ENCODE measurements at regions not wholly inside any gene's neighbourhood (a gene's known extent, or its start where the extent isn't known, plus 50 kb on each side); places are given as distances from the start of the nearest gene placed in this dataset.

DNA sequence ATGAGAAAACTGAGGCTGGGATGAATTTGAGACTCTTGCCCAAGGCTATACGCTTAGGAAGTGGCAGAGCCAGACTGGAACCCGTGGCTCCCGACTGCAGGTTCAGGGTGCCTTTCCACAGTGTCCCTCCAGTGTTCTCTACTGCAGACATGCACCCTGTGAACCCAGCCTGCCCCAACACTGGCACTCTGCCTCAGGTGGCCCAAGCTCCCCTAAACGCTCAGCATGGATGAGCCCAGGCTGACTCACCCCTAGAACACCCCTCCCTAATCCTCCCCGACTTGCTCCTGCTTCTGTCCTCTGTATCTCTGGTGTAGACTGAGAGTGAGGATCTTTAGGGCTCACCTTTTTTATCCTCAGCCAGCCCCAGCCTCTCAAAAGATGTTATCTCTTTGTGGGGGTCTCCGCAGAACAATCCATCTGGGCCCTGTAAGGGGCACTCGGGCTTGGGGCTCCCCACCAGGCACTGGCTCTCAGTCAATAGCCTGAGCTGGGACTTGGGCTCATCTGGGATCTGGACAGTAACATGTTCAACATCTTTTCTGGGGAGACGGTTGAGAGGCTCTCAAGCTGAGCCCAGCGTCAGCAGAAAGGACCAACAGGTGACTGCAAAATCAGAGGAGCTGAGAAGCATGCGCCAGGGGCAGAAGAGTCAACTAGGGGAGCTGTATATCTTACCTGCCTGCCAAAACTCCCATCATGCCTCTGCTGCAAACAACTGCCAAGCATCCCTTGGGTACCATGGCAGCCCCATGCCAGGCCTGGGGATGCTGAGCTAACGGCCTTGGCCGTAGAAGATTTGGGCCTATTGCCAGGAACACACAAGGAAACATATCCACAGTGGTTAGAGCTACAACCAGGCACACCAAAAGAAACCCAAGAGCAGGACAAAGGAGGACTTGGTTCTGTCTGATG, 176.2 kb downstream of the BUD13 start:
- DNase-seq = no peak

DNA sequence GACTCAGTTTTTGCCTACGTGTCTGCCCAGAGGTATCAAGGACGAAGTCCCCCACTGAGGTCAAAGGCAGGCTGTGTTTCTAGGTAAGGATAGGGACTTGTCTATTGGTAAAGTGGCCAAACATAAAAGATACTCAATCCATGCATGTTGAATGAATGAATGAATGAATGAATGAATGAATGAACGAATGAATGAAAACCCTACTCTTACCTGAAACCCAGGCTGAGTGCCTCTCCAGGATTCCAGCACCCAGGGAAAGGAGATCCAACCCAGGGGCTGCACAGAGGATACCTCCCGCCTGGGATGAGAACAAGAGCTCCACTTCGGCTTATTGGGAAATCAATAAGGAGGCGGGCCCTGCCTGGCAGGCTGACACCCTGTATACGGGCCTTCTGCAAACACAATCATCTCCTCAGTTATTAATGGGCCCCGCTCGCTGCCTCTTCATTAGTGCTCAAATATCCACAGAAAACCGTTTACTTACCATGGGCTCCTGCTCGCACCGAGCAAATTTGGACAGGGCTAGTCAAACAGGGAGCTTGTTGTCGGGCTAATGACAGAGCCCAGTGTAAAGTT, 177.4 kb downstream of the BUD13 start:
- DNase-seq = no peak

DNA sequence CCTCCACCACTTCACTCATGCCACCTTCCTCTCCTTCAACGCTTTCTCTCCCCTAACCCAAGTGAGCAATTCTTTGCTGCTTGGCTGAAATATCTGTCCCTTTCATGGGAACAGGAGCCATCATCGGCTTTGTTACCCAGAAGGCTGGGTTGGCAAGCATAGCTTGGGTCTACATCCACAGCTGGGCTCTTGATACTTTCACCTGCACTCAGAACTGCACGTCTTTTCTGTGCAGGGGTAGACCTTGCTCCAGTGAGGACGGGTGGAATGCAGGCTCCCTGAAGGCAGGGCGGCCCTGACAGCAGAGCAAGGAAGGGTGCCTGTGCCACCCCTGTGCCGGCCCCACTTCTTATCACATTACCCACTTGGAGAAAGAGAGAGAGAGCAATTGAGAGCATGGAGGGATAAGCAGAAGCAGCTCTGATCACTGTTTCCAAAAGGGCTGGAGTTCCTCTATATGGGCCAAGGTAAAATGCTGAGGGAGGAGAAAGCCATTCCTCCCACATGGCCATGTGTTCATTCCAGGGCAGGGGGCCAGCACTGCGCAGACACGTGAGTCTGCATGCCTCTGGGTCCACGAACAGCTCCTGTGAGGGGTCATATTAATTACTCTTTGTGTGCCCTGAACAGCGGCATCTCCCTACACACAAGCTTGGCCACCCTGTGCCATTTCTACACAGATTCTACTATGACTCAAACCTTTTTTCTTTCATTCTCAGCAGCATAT, 181.8 kb downstream of the BUD13 start:
- no peak for DNase-seq

DNA sequence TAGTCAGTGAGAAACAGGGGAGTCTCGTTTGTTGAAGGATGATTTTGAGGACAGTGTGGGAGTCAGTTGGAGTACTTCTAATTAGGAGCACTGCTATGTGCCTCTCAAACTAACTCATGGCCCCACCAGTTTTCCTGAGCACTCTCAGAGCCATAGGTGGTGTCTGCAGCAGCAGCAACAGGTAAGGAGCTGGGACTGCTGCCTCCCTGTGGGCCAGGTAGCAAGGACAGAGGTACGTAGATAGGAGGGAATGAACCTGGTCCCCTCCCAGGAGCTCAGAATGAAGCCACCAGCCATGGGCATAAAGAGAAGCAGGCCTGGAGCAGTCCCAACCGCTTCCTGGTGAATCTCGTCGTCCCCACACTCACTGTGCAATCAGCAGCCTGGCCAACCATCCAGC, 183.4 kb downstream of the BUD13 start:
- no peak for DNase-seq

DNA sequence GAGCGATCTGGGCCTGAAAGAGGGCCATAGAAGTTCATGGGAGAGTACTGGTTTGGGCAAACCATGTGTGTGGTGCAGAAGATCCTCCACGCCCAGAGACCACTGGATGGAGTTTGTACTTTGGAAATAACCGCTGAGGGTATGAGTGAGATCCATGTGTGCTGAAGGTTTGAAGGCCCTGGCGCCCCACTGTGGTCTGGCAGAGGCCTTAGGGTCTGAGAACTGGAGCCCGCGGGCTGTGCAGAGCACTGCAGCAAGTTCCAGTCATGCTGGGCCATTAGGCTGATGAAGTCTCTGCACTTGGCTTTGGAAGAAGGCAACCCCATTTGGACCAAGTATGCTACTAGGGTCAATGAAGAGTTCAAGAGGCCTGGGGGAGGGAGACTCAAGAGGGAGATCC, 186.4 kb downstream of the BUD13 start:
- no peak for DNase-seq

DNA sequence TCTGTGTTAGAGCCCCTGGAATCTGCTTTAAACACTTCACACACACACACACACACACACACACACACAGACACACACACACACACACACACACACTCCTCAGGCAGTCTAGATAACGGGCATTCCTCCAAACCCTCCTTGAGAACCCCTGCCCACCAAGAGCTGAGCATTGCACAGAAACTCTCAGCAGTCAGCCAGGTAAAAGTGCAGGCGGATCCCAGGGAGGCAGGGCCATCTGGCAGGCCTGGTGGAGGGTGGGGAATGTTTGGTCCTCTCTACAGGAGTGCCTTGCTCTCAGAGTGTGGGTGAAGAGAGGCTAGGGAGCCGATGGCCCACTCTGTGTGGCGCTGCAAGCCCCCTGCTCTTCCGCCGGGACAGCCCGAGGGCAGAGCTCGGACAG, 190.2 kb downstream of the BUD13 start:
- DNase-seq = no peak

DNA sequence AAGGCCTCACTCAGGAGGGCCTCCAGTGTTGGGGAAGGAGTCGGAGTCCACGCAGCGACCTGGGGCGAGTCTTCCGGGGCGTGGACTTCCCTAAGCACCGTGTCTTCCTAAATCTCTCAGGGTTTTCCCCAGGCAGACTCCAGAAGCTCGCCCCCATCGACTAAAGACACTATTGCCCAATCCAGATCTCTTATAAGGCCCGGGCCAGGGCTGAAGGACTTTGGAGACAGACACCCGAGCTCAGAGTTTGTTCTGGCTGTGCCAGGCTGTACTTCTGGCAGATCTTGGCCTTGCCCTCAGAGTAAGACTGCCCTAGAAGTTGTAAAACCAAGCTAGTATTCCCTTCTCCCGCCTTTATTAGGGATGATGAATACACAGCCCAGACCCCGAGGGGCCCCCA, 191.4 kb downstream of the BUD13 start:
- DNase-seq = no peak

DNA sequence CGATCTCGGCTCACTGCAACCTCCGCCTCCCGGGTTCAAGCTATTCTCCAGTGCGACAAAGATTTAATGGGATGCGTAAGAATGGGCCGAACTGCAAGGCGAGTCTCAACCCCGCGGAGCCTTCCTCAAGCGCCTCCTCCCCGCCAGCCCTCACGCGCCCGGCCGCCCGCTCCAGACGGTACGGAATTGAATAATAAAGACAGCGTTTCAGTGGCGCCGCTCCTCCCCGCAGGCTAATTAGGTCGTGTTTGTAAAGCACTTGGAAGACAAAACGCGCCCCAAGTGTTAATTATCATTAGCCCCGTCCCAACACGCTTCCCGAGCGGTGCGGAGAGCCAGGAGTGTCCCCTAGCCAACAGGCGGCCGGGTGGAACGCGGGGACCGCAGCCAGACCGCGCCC, 192.0 kb downstream of the BUD13 start:
- no peak for DNase-seq

DNA sequence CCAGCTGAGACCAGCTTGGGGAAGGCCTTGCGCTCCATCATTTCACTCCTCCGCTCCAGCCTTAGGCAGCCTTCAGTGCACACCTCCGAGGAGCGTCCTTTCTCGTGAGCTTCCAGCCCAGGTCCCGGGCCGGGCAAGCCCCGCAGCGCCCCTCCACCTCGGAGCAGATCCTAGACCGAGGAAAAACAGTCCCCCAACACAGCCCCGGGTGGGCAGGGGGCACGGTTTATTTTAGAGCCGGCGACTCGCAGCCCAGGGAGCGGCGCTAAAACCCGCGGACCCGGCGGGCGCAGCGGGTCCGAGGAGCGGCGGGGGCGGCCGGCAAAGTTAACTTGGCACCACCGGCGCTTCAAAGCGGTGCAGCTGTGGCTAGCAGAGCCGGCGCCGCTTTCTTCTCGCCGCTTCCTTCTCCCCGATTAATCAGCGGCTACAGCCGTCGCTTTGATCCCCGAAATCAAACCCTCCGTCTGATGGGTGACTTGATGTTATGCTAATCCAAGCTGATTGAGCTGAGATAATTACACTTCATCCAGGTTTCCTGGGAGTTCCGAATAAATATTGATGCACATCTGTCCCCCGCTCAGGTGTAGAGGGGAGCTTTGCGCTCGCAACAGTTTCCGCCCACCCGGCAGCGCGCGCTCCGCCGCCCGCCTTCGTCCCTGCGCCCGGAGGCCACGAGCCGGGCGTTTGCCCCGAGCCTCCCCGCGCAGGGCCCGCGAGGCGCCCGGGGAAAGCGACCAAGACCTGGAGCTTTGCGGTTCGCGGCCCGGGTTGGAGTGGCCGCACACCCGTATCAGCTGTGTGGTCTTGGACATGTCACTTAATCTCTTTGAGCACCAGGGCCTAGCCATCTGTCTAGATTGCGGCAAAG, 192.7 kb downstream of the BUD13 start:
- no peak for DNase-seq

DNA sequence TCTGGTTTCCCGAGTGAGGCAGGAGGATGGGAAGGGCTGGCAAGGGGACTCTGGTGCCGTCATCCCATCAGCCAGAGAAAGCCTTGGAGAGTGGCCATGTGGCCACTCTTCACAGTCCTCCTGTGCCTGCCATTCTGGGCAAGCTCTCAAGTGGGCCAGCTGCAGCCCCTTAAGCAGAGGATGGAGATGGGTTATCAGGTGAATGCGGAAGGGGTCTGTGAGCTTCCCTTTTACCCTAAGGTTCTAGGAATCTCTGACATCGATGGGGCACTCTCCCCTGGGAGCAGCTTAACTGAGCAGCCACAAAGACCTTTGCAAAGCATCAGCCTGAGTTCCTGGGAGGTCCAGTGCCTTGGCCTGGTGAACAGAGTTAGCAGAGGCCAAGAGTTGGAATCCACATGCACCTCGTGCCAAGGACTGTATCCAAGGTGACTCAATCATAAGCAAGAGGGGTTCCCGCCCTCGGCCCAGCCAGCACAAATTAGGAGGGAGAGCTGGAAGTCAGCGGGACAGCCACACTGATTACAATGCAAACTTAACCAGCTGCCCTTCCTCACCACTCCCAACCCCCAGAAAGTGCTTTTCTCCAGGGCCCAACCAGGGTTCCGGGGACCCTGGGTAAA, 193.6 kb downstream of the BUD13 start:
- DNase-seq = no peak

DNA sequence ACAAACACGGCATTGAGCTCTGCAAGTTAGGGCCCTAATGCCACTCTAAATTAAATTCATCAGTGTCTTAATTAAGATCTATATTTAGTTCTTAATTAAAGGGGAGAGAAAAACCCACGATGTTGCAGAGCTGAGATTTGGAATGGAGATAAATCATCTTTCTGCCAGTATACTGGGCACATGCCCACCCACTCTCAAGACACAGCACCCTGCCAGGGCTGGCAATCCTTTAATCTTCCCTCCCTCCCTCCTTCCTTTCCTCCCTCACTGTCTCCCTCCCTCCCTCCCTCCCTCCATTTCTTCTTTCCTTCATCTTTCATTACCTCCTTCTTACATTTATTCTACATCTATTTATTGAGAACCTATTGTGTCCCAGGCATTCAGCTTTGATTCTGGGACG, 194.8 kb downstream of the BUD13 start:
- DNase-seq = no peak

DNA sequence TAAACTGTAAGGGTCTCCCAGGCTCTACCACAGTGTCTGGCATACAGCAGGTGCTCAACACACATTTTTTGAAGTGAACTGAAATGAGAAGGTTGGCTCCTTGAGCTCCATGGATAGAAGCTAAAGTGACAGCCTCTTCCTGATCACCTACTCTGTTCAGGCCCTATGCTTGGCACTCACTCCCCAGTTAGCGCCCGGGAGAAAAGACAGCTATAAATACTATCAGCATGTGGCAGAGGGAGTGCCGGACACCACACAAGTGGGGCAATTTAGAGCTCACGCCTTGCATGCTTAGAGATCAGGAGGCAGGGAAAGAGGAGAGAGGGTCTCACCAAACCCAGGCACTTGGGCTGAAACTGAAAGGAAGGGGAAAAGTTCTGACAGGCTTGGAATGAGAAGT, 195.5 kb downstream of the BUD13 start:
- no peak for DNase-seq

DNA sequence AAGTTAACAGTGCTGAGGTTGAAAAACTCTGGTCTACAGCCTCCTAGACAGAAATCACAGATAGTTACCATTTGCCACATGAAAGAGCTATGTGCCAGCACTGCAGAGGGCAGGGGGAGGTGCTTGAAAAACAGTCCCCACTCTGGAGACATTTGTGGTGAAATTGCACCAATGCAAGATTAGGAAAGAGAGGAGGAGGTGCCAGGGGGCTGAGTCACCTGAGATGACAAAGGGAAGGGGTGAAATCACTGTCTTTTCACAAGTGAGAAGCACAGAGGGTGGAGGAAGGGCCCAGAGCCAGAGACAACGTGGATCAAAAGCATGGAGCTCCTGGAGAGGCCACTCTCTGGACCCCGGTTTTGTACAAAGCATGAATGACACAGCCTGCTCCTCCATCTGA, 196.3 kb downstream of the BUD13 start:
- no peak for DNase-seq

DNA sequence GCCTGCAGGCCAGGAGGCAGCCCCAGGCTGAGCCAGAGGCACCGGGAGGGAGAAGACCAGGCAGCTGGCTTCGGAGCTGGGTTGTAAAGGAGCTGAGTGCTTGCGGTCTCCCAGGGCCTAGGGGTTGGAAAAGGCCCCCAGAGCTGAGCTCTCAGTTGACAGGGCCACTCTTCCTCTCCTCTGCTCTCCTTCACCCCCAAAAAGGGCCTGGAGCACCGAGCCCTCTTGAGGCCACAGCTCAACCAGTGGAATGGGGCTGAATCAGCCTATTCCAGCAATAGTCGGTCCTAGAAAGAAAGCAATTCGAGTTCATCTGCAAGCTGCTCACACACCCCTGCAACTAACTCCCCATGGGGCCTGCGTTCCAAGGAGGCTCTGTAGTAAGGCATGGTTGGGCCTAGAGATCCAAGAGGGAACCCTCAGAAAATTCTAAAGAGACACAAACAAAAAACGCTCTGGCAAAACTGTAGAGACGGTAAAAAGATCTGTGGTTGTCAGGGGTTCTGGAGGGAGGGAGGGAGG, 205.0 kb downstream of the BUD13 start:
- DNase-seq = no peak

DNA sequence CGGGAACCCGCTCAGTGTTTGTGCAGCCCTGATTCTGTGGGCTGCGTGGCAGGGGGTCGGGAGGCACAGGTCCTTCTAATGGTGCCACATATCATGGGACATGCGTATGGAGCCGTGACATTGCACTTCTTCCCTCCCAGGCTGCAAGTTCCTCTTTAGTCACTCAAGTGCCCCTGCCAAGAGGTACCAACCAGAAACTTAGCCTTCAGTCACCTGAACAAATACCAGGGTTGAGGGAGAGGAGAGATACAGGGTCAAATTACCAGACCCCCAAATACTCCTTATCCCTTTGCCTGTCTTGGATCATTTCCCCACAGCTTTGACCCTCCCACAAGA, 209.1 kb downstream of the BUD13 start:
- DNase-seq = no peak

DNA sequence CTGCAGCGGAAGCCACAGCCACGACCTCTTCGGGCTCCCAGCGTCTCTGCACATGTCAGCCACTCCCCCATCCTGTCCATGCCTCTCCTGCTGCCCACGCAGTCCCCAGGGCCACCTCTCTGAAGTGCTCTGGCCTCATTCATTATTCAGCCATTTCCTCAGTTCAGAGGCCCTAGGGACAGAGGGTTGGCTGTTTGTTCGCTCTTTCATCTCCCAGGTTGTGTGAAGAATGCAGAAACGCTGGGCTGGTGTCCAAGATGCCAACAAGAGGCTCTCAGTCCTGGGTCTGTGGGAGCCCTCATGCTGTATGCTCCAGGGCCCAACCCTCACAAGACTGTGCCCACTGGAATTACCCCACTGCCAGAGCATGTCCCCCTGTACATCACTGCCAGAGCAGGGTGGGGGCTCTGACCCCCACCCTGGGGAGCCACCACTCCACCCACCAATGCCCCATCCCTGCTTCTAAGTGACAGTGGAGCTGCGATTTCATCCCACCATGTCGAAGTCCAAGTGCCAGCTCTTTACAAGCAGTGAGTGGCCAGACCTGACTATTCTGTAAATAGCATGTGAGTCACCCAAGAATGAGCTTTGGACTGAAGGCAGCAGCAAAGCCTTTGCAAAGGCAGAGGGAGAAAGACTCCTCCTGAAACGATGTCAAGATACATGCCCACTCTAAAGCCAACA, 209.6 kb downstream of the BUD13 start:
- no peak for DNase-seq

DNA sequence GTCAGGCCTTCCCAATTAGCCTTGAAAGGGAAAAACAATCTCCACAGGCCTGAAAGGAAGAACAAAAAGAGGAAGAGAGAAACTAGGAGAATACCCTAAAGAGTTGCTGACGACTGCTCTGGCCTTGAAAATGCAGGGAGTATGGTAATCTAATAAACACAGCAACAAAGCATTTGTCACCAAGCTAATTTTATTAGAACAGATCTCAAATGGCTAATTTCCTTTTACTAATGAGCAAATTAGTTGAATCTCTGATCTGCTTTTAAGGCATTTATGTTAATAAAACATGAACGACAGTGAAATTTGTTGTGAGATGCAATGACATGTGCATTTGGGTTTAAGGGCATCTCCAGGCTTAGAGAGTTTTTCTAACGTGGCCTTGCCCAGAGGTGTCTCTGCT, 212.2 kb downstream of the BUD13 start:
- no peak for DNase-seq

DNA sequence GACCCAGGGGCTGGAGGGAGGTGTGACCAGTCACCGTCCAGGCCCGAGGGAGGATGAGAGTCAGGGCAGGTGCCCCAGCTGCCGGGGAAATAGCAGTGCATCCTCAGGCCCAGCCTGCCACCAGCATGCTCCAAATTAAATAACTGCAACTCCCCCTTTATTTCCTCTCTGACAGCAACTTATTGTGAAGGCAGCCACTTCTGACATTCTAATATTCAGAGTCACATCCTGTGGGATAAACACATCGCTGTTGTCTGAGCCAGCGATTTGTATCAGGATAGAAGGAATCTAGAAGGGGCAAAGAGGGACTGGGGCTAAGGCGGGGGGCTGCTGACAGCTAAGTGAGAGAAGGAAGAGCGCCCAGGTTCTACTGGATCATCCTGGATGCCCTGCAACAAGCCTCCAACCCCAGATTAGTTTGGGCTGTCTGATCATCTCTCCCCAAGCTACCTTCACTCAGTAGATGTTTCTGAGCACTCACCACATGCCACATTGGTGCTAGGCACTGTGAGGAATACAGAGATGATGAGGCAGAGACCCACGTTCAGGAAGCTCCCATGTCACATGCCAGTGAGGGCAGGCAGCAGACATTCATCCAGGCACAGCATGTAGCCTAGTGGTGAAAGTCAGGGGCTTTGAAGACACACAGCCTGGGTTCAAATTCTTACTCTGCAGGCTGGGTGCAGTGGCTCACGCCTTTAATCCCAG, 214.1 kb downstream of the BUD13 start:
- no peak for DNase-seq

DNA sequence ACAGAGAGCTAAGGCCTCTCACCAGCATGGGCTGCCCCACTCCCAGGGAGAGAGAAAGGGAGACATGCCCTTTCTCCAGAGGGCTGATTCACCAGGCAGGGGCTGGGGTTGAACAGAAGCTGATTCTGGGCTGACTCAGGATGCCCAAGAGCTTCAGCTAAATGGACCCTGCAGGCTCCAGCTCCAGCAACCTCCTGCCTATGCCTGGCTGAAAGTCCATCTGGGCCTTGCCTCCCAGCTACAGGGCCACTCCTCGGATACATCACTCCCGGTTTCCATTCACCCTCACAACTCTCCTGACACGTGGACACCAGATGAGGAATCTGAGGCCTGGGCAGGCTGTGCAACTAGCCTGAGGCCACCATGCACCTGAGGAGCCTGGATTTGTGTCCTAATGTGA, 215.5 kb downstream of the BUD13 start:
- no peak for DNase-seq

DNA sequence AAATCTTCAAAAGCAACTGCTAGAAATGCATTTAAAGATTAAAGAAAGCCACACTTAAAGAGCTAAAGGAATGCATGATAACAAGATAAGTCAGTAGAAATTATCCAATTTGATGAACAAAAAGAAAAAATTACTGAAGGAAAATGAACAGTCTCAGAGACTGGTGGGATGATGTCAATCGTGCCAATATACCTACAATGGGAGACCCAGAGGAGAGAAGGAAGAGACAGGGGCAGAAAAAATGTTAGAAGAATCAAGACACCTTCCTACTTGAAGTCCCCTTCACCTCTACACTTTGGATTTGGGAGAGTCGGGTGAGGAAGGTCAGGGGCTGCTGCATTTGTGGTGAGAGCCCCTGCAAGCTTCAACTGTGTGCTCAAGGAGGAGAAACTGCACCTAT, 216.3 kb downstream of the BUD13 start:
- DNase-seq = no peak

DNA sequence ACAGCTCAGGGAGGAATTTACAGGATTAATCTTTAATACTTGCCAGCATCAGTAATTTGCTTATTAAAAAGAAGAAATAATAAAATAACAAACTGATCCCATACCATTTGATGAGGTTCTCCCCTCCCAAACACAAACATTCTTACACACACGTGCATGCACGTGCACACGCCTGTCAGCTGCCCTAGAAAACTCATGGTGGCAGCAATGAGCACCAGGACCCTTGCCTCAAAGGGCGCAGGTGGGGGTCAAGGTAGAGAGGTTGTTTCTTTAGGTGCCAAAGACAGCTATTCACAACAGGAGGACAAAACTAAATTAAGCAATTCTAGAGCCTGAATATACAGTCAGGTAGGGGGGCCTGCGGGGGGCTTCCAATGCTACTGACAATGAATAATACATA, 219.3 kb downstream of the BUD13 start:
- no peak for DNase-seq

All from AML-193 (cell line).